ENCODE measurements at regions not wholly inside any gene's neighbourhood (a gene's known extent, or its start where the extent isn't known, plus 50 kb on each side); places are given as distances from the start of the nearest gene placed in this dataset.

DNA sequence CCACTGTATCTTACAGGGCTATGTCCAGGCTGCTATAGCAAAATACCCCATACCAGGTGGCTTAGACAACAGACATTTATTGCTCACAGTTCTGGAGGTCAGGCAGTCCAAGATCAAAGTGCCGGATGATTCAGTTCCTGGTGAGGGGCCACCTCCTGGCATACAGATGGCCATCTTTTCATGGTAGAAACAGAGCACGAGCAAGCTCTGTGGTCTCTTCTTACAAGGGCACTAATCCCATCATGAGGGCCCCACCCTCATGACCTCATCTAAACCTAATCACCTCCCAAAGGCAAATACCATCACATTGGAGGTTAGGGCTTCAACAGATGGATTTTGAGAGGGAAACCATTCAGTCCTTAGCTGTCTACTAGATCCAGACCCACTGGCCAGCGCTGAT is 117.4 kb upstream of the NECTIN1 start:
- Histone ChIP-seq H3K36me3 (ENCODE audit: insufficient read depth, low read length) (no peaks in the 10 kb centered on the region), H3K9ac (ENCODE audit: low read length) (no peak overlapping the region), H3K4me3 (ENCODE audit: low read depth, low read length, poor library complexity, severe bottlenecking) (no peak overlapping the region), H3K27me3 (ENCODE audit: insufficient read depth, low read length) (no peaks in the 10 kb centered on the region), H3K4me2 (ENCODE audit: low read length) (no peak overlapping the region), H3K79me2 (ENCODE audit: insufficient read depth, low read length) (no peaks in the 10 kb centered on the region), H2AFZ (ENCODE audit: low read length) (no peak overlapping the region), H3K27ac (ENCODE audit: low read depth, low read length, poor library complexity, severe bottlenecking) (no peak overlapping the region), H3F3A (ENCODE audit: insufficient read depth, low read length) (no peaks in the 10 kb centered on the region), H3K9me3 (ENCODE audit: low read length) (no peaks in the 10 kb centered on the region), H3K4me1 (ENCODE audit: insufficient read depth, low read length, severe bottlenecking) (no peaks in the 10 kb centered on the region), H4K20me1 (ENCODE audit: insufficient read depth, low read length) (no peaks in the 10 kb centered on the region), H3K9me2 (ENCODE audit: low read depth, low read length) (no peaks in the 10 kb centered on the region)
- no peak for TF ChIP-seq EZH2 (IDR thresholded peaks at IDR 0.05; ENCODE audit: borderline replicate concordance, low read length)
- TF ChIP-seq CTCF (IDR thresholded peaks at IDR 0.05; ENCODE audit: low read length): no peak

DNA sequence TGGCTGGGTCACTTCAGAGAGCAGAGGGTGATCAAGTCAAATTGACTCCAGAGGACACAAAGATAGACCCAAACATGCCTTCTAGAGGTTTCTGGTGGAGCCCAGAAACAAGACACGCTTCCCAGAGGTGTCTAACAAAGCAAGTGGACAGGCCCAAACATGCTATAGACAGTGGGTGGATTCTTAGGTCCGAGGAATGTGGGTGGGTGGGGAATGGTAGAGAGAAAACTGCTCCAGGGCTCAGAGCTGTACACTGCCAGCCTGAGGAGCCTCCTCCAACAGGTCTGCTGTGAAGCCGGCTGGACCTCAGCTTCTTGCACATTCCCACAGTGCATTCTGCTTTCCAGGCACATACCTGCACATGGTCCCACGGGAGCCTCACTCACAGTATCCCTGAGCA is 116.8 kb upstream of the NECTIN1 start:
- Histone ChIP-seq H3K36me3 (ENCODE audit: insufficient read depth, low read length) (no peaks in the 10 kb centered on the region), H3F3A (ENCODE audit: insufficient read depth, low read length) (no peaks in the 10 kb centered on the region), H3K9me3 (ENCODE audit: low read length) (no peaks in the 10 kb centered on the region), H3K27ac (ENCODE audit: low read depth, low read length, poor library complexity, severe bottlenecking) (no peak overlapping the region), H3K4me1 (ENCODE audit: insufficient read depth, low read length, severe bottlenecking) (no peaks in the 10 kb centered on the region), H3K79me2 (ENCODE audit: insufficient read depth, low read length) (no peaks in the 10 kb centered on the region), H3K4me2 (ENCODE audit: low read length) (no peak overlapping the region), H3K9me2 (ENCODE audit: low read depth, low read length) (no peaks in the 10 kb centered on the region), H4K20me1 (ENCODE audit: insufficient read depth, low read length) (no peaks in the 10 kb centered on the region), H3K4me3 (ENCODE audit: low read depth, low read length, poor library complexity, severe bottlenecking) (no peak overlapping the region), H3K9ac (ENCODE audit: low read length) (no peak overlapping the region), H2AFZ (ENCODE audit: low read length) (no peak overlapping the region), H3K27me3 (ENCODE audit: insufficient read depth, low read length) (no peaks in the 10 kb centered on the region)
- no peak for TF ChIP-seq EZH2 (IDR thresholded peaks at IDR 0.05; ENCODE audit: borderline replicate concordance, low read length)
- no peak for TF ChIP-seq CTCF (IDR thresholded peaks at IDR 0.05; ENCODE audit: low read length)

- Histone ChIP-seq H3K79me2 (ENCODE audit: insufficient read depth, low read length) (no peaks in the 10 kb centered on the region), H3K4me1 (ENCODE audit: insufficient read depth, low read length, severe bottlenecking) (no peaks in the 10 kb centered on the region), H3K27me3 (ENCODE audit: insufficient read depth, low read length) (no peaks in the 10 kb centered on the region), H3K27ac (ENCODE audit: low read depth, low read length, poor library complexity, severe bottlenecking) (no peak overlapping the region), H3F3A (ENCODE audit: insufficient read depth, low read length) (no peaks in the 10 kb centered on the region), H3K36me3 (ENCODE audit: insufficient read depth, low read length) (no peaks in the 10 kb centered on the region), H3K9me2 (ENCODE audit: low read depth, low read length) (no peaks in the 10 kb centered on the region), H3K9ac (ENCODE audit: low read length) (no peak overlapping the region), H2AFZ (ENCODE audit: low read length) (no peak overlapping the region), H3K4me2 (ENCODE audit: low read length) (no peak overlapping the region), H3K9me3 (ENCODE audit: low read length) (no peaks in the 10 kb centered on the region), H4K20me1 (ENCODE audit: insufficient read depth, low read length) (no peaks in the 10 kb centered on the region), H3K4me3 (ENCODE audit: low read depth, low read length, poor library complexity, severe bottlenecking) (no peak overlapping the region)
- no peak for TF ChIP-seq EZH2 (IDR thresholded peaks at IDR 0.05; ENCODE audit: borderline replicate concordance, low read length)
Observed at GRCh38 chr11:119845305-119845704, 116.3 kb upstream of the NECTIN1 start.

- H3K27me3 ChIP-seq (ENCODE audit: insufficient read depth, low read length): no peaks in the 10 kb centered on the region
- H4K20me1 ChIP-seq (ENCODE audit: insufficient read depth, low read length): no peaks in the 10 kb centered on the region
- H3K27ac ChIP-seq (ENCODE audit: low read depth, low read length, poor library complexity, severe bottlenecking): no peak overlapping the region
- H3K4me3 ChIP-seq (ENCODE audit: low read depth, low read length, poor library complexity, severe bottlenecking): no peak overlapping the region
- H3K36me3 ChIP-seq (ENCODE audit: insufficient read depth, low read length): no peaks in the 10 kb centered on the region
- no peak overlapping the region for H2AFZ ChIP-seq (ENCODE audit: low read length)
- H3K4me1 ChIP-seq (ENCODE audit: insufficient read depth, low read length, severe bottlenecking): no peaks in the 10 kb centered on the region
- no peak overlapping the region for H3K4me2 ChIP-seq (ENCODE audit: low read length)
- no peaks in the 10 kb centered on the region for H3K9me3 ChIP-seq (ENCODE audit: low read length)
- no peaks in the 10 kb centered on the region for H3K9me2 ChIP-seq (ENCODE audit: low read depth, low read length)
- H3K9ac ChIP-seq (ENCODE audit: low read length): no peak overlapping the region
- no peaks in the 10 kb centered on the region for H3F3A ChIP-seq (ENCODE audit: insufficient read depth, low read length)
- TF ChIP-seq EZH2 (IDR thresholded peaks at IDR 0.05; ENCODE audit: borderline replicate concordance, low read length) (no peak), CTCF (IDR thresholded peaks at IDR 0.05; ENCODE audit: low read length) (no peak)
- H3K79me2 ChIP-seq (ENCODE audit: insufficient read depth, low read length): no peaks in the 10 kb centered on the region
Observed at GRCh38 chr11:119844808-119845207, 115.8 kb upstream of the NECTIN1 start.

Measured in OCI-LY1 (cell line).